Epithelial cell of esophagus (primary cell): ENCODE measurements at regions not wholly inside any gene's neighbourhood (a gene's known extent, or its start where the extent isn't known, plus 50 kb on each side); places are given as distances from the start of the nearest gene placed in this dataset.
A peak's percentile ranks its signal among the peaks of the same experiment; 100 is the strongest.

ENCODE experiments used
- DNase-seq: peaks from one replicate; pipeline ENCODE4 v3.0.0; 2010; ENCODE audit warnings: low read depth
- H3K4me3 ChIP-seq: 2 replicates; pipeline ENCODE4 v1.5.1; 2011; ENCODE audit warnings: mild to moderate bottlenecking, low read length, control low read depth
- TF ChIP-seq, protein P1 (sequence below): IDR thresholded peaks from 2 replicates; pipeline ENCODE4 v1.5.1; 2011; ENCODE audit warnings: low read depth, mild to moderate bottlenecking, low read length, control low read depth, inconsistent platforms; ENCODE audit not compliant: insufficient read depth; ENCODE audit errors: missing control alignments

DNA sequence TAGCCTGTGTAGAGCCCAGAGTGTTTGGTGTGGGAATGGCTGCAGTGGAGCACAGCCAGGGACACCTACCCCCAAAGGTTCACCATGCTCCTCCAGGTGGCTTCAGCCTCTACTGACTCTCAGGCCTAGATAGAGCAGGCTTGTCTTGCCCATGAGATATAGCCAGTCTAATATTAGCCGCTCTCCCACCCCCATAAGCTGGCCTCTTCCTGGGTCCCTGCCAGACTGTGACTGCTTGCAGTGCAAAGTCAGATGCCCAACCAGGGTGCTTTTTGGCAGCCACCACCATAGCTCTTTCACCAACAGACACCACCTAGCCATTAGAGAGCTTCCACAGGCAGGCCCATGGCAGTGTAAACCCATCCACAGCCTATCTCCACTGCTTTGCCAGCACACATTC is 405.3 kb downstream of the MBD2 start:
- H3K4me3 ChIP-seq = no peak overlapping the region
- TF ChIP-seq, protein P1, sequence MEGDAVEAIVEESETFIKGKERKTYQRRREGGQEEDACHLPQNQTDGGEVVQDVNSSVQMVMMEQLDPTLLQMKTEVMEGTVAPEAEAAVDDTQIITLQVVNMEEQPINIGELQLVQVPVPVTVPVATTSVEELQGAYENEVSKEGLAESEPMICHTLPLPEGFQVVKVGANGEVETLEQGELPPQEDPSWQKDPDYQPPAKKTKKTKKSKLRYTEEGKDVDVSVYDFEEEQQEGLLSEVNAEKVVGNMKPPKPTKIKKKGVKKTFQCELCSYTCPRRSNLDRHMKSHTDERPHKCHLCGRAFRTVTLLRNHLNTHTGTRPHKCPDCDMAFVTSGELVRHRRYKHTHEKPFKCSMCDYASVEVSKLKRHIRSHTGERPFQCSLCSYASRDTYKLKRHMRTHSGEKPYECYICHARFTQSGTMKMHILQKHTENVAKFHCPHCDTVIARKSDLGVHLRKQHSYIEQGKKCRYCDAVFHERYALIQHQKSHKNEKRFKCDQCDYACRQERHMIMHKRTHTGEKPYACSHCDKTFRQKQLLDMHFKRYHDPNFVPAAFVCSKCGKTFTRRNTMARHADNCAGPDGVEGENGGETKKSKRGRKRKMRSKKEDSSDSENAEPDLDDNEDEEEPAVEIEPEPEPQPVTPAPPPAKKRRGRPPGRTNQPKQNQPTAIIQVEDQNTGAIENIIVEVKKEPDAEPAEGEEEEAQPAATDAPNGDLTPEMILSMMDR = no peak
- DNase-seq = no peak

- TF ChIP-seq, protein P1 = no peak
- peak; percentile 36 for DNase-seq
- H3K4me3 ChIP-seq = no peak overlapping the region
Observed at GRCh38 chr18:53817976-53818950, 406.2 kb downstream of the MBD2 start.

DNA sequence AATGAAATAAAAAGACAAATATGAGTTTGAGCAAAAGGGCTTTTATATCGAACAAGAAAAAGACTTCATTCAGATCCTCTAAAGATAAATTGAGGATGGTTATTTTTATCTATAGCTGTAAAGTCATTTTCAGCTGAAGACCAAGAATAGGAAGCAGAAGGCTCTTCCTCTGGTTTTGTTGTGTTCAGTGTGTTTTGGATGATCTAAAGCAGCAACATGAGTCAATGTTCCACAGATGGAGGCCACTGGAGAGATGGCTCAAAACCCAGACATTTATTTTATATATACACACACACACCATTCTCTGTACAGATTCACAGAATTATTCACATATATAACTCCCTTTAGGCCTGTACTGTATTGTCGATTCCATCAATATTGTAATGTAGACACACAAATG is 424.3 kb downstream of the MBD2 start:
- TF ChIP-seq, protein P1 = no peak
- DNase-seq = no peak
- H3K4me3 ChIP-seq = no peak overlapping the region

DNA sequence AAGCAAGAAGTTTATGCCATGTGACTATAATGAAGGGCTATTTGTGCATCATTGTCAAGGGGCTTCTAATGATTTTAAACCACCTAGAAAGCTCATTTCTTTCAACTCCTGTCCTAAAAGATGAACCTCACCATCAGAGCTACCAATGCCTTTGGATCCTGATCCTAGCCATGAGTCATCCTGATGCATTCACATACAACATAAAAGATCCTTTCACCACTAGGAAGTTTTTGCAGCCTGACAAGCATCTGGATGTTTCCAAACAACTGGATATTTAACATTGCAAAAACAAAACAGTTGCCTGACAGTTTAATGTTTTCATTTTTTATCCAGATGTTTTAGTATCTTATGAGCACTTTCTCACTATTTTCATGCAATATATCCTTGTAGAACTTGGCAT is 425.3 kb downstream of the MBD2 start:
- DNase-seq = peak; percentile 68
- TF ChIP-seq, protein P1 = no peak
- no peak overlapping the region for H3K4me3 ChIP-seq

DNA sequence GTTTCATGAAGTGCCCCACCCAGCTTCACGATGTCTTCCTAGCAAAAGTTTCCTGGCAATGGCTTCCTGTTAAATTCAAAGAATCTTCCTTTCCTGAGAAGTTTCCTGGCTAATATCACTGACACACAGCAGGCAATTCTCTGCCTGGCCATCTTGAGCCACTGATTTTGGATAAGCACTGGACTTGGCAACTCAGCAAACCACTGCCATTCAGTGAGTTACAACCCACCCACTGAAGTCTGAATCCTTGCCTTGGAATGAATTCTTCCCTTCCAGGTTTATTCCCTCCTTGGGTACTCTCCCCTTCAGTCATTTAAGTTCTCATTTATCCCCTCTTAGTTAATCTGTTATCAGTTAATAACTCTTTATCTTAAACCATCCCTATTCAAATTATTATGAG is 426.0 kb downstream of the MBD2 start:
- DNase-seq = no peak
- H3K4me3 ChIP-seq = no peak overlapping the region
- TF ChIP-seq, protein P1 = no peak

GRCh38 chr18:53797998-53798495 is 426.4 kb downstream of the MBD2 start:
- no peak overlapping the region for H3K4me3 ChIP-seq
- TF ChIP-seq, protein P1 = no peak
- DNase-seq = no peak
